DMS114 treated with DMSO at 0.1 percent for 48 hours (cell line): ENCODE measurements at regions not wholly inside any gene's neighbourhood (a gene's known extent, or its start where the extent isn't known, plus 50 kb on each side); places are given as distances from the start of the nearest gene placed in this dataset.

ENCODE experiments used
- DNase-seq: peaks from one replicate; lab custom pipeline; 2025; ENCODE audit not compliant: unreplicated experiment; lab: John Stamatoyannopoulos, UW

- DNase-seq = no peak
These were observed 74.8 kb upstream of the PACRGL start for GRCh38 chr4:20625426-20625825.

GRCh38 chr4:20626326-20627005 lies 73.8 kb upstream of the PACRGL start:
- DNase-seq = no peak

- DNase-seq = no peak
These were observed 72.4 kb upstream of the PACRGL start for GRCh38 chr4:20627866-20628265.

- no peak for DNase-seq
These were observed 70.8 kb upstream of the PACRGL start for GRCh38 chr4:20629186-20630106.

- DNase-seq = no peak
These were observed 61.4 kb upstream of the PACRGL start for GRCh38 chr4:20638825-20639224.

- no peak for DNase-seq
These were observed 60.9 kb upstream of the PACRGL start for GRCh38 chr4:20639346-20639745.

GRCh38 chr4:20640989-20641388 lies 59.3 kb upstream of the PACRGL start:
- no peak for DNase-seq

GRCh38 chr4:20641976-20642375 lies 58.3 kb upstream of the PACRGL start:
- no peak for DNase-seq

GRCh38 chr4:20643631-20644030 lies 56.6 kb upstream of the PACRGL start:
- no peak for DNase-seq

GRCh38 chr4:20645236-20645635 lies 55.0 kb upstream of the PACRGL start:
- DNase-seq = no peak

GRCh38 chr4:20646287-20646686 lies 54.0 kb upstream of the PACRGL start:
- DNase-seq = no peak
